NCI-H1417 (cell line): ENCODE measurements at regions not wholly inside any gene's neighbourhood (a gene's known extent, or its start where the extent isn't known, plus 50 kb on each side); places are given as distances from the start of the nearest gene placed in this dataset.
"Not testable (repeated sequence)": the region's sequence is repeated elsewhere in the genome, so short reads cannot be mapped to it uniquely, and the experiment has no call there.

Experiments
- DNase-seq, 3 experiments: peaks; one replicate each; lab custom pipeline; 2025; lab: John Stamatoyannopoulos, UW

DNA sequence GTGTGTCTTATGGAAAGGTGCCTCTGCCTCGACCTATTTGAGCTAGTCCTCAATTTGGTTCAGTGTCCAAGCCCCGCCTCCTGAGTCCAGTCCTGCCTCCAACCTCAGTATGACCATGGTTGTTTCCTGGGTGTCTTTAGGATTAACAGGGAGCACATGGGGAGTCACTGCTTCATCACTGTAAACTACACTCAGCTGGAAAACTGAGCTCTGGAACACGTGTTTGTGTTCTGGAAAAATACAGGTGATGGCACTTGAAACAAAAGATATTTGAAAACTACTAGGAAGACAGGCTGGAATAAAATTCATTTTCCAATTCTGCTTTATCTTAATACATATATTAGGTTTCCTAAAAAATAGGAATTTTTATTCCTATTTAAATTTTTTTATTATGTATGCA is 1187.3 kb upstream of the TMEM132C start:
- DNase-seq, result no peak

DNA sequence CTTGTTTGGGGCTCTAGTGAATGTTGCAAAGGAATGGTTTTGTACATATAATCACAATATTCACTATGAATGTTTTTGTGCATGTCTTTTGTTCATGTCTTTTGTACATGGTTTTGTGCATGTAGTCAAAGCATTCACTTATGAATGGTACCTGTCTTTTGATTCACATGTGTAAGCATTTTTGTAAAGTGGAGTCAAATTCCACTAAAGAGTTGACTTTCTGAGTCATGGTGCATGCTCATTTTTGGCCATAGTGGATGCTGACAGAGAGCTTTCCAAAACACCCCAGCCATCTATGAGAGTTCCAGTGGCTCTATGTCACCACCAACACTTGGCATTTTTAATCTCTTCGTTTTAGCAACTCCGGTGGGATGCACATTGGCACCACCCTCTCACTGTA is 1185.9 kb upstream of the TMEM132C start:
- no peak for DNase-seq

DNA sequence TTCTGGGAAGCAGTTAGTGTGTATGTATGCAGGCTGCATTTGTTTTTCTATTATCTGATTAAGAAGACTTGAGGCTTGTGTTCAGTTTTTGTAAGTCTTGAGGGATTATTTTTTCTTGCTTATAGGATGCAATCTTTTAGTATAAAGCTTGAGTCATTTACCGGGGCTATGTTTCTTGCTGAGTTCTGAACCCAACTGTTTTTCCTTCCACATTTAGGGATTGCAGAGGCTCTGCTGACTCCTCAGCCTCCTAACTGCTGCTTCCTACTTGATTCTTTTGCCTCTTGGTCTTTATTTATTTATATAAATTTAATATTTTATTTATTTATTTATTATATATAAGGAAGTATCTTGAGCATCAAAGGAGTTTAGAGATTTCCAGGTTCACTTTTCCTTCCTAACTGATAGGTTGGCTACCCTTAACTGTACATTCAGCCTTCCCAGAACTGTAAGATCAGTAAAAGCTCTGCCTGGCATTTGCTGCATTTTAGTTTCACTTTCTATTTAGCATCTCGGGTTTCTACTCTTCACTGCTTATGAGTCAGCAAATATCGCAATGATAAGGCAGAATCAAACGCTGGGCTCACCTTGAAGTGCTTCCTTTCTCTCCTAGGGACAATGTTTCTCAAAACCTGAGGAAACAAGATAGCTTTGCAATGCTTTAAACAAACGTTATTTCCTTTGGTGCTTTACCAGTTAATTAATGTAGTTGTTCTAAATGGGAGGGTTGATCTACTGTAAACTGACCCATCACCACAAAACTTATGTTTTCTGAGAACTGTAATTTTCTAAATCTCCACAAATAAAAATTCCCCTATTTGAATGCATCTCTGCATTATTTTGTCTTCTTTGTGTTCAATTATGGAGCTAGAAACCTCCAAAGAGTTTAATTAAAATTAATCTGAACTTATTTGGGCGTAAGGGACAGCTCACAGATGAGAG is 1183.7 kb upstream of the TMEM132C start:
- peak; percentile 56 to 92 (median 71) for DNase-seq

DNA sequence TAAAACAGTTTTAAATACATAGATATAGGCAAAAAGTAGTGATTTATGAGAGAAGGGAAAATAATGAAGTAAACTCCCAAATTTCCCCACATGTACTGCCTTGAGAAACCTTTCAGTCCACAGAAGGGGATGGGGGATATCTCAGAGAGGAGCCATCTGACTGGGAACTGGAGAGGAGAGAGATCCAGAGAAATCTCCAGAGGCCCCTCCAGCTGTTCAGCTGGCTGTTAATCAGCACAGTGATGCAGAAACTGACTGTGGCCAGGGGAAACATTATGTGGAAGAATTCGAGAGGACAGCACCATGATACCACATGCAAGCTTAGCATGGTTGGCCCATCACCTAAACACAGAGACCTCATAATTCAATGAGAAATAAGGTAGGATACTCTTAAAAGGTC is 1165.9 kb upstream of the TMEM132C start:
- DNase-seq, result no peak

DNA sequence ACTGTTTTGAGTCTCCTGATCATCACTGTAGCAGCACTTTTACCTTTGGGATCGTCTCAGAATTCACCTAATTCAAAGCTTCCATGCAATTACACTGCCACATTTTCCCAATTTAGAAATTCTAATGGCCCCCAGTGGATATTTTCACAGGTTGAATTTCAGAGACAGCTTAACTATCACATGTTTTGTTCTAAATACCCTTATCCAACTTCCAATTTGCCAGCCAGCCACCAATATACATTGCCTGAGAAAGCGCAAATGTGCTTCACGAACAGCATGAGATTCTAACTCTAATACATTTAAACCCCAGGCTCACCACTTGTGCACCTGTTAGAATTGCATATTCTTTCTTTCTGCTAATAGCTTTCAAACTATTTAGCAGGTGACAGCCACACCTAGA is 1160.9 kb upstream of the TMEM132C start:
- peak in 1 of 3 experiments; percentile 50 for DNase-seq

DNA sequence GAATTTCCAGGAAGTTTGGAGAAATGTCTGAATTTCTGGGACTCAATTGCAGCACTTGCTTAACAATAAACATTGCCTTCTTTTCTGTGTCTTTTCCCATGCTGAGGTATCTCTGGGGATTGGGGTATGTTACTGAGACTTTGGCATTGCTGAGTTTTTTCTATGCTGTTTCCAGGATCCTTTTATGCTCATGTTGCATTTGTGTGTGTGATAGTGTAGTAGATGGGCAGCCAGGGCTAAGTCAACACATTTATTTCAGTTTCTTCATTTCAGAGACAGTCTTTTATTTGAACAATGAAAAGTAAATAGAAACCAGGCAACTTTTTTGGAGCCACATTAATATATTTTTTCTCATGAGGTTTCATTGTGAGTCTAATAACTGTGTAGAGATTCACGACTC is 1160.3 kb upstream of the TMEM132C start:
- DNase-seq, result peak in 1 of 3 experiments; percentile 29

DNA sequence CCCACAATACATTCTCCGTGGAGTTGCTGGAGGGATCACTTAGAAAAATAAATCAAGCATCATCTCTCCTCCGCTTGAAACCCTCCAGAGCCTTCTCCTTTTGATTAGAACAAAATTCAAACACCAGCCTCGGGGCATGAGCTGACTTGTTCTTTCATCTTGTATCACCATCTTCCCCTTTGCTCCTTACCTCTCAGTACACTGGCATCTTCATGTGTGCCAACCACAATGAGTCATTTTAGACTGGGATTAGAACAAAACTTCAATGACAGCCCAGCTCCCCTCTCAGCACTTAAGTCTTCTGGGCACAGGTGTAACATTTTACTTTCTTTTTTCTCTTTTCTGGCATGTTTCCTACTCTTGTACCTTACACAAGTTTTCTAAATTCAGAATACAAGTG is 1159.2 kb upstream of the TMEM132C start:
- DNase-seq, result no peak

DNA sequence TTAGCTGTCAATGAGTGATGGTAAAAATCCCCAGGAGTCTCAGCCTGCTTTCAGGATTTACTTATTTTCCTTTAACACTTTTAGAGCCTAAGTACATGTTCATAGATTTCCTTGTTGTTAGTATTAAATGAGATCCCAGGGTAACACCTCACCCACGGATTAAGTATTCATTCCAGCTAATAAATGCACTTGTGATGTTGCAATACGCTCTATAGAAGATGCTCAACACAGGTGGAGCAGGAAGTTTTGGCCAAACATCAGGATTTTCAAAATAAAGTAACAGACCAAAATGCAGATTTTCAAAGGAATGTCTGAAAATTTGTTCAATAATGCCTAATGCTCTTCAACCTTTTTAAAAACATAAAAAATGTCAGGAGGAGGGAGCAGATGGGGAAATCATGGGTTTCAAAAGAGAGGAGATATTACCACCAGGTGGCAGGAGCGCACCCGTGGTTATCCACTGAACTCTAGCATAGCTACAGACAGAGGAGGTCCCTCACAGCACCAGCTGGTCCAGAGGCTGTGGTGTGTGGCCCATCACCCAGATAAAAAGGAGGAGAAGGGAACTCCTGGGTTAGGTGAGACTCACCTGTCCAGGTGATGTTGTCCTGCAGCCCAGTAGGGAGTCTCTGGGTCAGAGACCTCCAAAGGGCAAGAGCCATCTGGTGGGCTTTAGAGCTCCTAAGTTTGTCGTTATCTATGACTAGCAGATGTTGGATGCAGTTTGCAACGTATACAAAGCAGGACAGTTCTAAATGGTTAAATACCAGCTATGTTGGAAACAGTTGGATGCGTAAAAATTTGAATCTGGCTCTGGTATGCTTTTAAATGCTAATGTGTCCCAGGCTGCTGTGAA is 1158.4 kb upstream of the TMEM132C start:
- peak; percentile 7 to 62 (median 37) for DNase-seq

DNA sequence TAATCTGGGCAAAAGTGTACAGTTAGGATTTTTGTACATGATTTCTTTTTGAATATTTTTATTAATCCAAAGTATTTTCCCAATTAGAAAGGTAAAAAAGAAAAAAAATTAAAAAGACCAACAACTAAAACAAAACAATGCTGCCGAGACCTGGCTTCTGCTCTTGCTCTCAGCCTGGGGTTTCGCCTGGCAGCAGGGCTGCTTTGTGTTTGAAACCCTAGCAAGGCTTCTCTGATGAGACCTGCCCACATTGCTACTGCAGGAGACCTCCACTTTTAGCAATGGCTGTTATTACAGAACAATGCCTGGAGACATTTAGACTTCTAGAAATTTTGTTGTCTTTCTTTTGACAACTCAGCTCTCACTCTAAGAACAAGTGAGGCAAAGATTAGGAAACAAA is 1153.0 kb upstream of the TMEM132C start:
- DNase-seq, result no peak

DNA sequence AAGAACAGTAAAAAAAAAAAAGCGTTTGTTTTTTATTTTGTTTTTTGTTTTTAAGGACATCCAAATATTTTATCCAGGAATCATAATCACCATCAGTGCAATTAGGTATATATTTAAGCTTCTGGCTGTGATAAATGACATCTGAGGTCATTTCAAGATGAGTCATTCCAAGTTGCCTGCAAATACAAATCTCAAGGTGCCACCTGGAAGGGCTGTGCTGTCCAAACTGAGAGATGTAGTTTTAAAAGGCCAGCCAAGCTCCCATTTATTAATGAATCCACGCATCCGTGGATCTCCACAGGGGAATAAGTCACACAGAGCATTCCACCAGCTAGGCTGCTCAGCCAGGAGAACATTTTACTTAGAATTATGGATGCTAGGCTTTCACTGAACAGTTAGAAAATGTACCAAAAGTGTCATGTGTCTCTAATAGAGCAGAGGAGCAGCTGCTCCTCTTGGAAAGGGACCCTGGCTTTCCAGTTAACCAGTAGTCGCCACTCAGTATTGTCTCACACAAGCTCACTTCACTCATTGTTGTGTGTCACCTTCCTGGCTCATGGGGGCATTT is 1151.4 kb upstream of the TMEM132C start:
- no peak for DNase-seq

DNA sequence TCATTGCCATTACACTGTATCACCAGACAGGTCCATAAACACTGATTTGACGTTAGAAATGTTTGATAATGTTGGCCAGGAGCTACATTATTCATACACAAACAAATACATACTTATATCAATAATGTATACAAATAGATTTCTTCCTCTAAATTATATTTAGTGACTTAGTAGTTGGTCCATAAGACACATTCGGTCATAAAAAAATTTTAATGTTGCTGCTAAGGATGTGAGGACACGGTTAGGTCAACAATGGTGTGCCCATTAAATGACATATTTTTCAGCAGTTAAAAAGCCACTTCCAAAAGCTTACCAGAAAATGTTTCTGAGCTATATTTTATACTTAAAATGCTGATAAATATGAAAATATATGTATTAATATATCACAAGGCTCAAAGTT is 1148.7 kb upstream of the TMEM132C start:
- DNase-seq, result no peak

DNA sequence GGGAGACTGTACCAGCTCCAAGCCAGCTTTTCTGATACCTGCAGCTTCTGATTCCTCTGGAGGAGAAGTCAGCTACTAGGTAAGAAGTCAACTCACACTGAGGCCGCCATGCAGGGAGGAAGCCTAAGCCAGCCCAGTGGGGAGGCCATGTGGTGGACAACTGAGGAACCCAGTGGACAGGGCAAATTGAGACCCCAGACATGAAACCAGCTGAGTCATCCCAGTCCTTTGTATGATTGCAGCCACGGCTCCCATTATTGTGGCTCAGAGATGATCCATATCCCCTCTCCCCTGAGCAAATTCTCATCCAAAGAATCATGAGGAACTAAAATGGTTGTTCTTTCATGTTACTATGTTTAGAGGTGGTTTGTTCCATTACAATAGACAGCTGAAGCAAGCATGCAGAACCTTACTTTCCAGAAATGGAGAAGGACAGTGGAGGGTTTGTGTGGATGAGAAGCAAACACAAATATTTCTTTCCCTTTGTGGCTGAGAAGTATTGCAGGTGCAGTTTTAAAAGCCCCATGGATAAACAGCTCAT is 1147.3 kb upstream of the TMEM132C start:
- no peak for DNase-seq

DNA sequence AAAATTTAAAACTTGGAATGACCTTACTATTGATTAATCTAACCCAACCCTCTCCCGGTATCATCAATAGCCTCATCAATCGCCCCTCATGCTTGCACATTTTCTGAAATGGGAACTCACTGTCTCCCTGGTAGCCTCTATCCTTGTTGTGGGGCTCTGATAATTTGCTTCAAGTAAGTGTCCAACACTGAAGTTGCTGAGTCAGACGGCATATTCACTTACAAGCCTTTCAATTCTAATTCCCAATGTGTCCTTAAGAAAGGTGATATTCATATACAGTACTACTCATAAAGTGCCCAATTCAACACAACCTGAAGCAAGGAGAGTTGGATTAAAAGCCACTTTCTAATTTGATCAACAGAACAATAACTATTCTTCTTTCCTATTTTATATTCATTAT is 1146.1 kb upstream of the TMEM132C start:
- no peak for DNase-seq

DNA sequence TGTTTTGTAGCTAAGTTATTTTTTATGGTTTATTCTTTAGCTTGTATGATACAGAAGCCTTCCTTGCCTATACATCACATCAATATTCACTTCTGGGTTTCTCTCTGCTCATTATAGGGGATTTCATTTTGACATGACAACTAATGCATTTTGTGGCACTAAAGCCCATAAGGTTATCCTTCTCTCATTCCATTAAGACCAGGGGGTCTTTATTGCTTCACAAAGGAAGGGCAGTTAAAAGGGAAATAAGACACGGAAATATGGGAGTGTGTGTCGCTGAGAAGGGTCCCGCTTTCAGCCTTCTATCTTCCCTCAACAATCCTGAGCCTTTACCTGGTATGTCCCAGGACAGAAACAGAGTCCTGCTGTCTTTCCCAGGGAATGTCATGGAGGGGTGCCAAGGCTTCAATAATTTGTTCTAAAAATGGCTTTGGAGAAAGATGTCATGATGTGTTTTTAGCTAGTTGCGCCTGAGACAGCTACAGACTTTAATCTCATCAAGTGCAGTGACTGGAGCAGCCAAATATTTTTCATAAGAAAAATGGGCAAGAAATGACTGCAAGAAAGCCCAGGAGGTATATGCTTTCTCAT is 1145.4 kb upstream of the TMEM132C start:
- DNase-seq, result no peak

DNA sequence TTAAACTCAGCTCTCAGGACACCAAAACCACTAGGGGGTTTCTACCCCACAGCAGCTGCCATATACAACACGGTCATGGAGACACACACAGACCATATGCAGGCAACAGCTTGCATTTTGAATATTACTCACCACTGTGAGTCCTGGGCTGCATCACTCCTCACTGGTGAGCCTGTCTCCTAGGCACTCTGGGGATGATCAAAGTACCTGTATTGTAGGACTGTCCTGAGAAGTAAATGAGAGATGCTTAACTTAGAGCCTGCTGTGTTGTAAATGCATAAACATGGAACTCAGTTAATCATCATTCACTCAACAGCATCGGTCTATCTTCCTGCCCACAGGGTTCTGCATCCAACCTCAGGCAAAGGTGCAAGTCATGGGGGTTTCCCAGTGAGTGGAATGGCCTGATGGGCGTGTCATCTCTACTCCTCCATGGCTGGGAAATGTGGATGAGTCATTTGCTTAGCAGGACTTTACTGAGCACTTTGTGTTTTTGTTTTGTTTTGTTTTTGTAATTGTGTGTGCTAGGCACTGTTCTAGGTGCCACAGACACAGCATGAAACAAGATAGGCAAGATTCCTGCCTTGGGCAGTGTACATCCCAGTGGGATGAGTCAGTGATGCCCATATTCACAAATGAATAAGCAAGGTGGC is 1141.2 kb upstream of the TMEM132C start:
- no peak for DNase-seq

DNA sequence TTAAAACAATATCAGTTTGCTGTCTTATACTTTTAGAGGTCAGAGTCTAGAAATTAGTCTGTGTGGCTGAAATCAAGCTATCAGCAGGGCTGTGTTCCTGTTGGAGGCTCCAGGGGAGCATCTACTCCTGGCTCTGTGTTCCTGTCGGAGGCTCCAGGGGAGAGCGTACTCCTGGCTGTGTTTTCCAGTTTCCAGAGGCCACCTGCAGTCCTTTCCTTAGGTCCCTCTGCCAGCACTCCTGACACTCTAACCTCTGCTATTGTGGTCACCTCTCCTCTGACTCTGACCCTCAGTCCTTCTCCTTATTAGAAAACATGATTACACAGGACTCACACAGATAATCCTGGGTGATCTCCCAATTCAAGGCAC is 1140.7 kb upstream of the TMEM132C start:
- no peak for DNase-seq

DNA sequence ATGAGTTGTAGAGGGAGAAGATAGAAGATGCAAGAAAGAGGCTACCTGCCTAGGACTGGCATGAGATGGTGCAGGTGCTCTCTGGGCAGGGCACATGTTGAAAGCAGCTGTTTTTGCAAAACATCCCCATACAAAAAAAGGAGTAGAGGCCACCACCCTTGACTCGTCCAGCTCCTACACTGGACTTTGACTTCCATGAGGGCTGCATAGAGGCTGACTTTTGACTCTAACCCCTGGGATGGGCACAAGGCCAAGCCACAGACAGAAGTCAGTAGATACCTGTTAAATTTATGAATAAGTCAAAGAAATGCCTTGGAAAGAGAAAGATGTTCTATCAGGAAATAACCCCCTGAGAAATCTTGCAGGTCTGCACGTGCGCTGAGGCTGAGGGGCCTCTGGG is 1139.1 kb upstream of the TMEM132C start:
- DNase-seq, result no peak

DNA sequence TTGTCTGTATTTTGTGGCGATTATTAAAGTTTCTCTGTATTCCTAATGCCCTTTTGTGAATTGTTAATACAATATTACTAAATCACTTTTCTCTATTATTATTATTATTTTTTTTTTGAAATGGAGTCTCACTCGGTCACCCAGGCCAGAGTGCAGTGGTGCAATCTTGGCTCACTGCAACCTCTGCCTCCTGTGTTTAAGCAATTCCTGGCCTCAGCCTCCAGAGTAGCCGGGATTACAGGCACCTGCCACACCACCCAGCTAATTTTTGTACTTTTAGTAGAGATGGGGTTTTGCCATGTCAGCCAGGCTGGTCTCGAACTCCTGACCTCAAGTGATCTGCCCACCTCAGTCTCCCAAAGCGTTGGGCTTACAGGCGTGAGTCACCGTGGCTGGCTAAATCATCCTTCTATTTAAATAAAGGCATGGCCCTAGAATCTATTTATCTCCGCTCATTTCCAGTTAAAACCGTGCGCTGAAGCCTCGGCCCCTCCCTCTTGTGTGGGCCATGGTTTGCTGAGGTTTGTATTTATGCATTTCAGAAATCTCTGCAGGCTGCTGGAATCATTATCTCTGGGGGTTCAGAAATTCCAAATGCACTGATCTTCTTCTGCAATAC is 1136.4 kb upstream of the TMEM132C start:
- DNase-seq, result no peak

DNA sequence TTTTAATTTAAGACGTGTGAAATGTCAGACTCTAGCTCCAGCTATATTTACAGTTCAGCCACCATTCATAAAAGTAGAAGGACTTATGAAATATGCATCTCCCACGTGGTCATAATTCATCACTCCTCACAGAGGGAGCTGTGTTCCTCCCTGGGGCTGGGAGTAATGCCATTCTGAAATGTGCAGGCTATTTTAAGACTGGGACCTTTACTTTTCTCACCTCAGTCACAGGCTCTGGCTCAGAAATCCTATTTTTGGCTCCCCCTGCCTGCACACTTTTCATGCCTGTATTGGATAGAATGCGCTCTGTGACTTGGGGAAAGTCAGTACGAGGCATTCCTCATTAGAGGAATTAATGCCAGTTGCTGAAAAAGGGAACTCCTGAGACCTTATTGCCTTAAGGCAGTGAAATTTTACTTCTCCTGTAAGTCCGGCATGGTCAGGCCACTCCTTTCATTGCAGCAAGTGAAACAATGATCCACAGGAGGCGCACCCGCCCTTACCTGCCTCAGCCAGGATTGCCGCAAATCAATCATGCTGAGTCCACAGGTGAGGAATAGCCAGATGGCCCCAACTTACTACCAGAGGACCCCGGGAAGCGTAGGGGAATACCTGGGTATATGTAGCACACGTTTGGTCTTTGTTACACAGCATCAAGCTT is 1133.2 kb upstream of the TMEM132C start:
- DNase-seq, result no peak

DNA sequence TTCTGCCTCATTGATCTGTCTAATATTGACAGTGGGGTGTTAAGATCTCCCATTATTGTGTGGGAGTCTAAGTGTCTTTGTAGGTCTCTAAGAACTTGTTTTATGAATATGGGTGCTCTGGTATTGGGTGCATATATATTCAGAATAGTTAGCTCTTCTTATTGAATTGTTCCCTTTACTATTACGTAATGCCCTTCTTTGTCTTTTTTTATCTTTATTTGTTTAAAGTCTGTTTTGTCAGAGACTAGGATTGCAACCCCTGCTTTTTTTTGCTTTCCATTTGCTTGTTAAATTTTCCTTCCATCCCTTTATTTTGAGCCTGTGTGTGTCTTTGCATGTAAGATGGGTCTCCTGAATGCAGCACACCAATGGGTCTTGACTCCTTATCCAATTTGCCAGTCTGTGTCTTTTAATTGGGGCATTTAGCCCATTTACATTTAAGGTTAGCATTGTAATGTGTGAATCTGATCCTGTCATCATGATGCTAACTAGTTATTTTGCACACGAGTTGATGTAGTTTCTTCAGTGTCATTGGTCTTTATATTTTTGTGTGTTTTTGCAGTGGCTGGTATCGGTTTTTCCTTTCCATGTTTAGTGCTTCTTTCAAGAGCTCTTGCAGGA is 1126.0 kb upstream of the TMEM132C start:
- DNase-seq, result not testable (repeated sequence)
